GM23338 (cell line): ENCODE measurements at regions not wholly inside any gene's neighbourhood (a gene's known extent, or its start where the extent isn't known, plus 50 kb on each side); places are given as distances from the start of the nearest gene placed in this dataset.

Experiments used
- ATAC-seq: fragments of 200-7000 bp; cut with Tn5 transposase; 3 replicates; pipeline ENCODE4 v1.9.1; 2020
- DNase-seq: peaks from one replicate; pipeline ENCODE4 v3.0.0-alpha.2; 2015; ENCODE audit warnings: low spot score
- H2AFZ ChIP-seq: fragments of 200-600 bp; sonication (generic); 2 replicates; pipeline ENCODE4 v1.8.0; 2016; ENCODE audit warnings: antibody characterized with exemption, mild to moderate bottlenecking, moderate library complexity
- H3F3A ChIP-seq: fragments of 200-600 bp; sonication (generic); replicated peaks from 2 replicates; pipeline ENCODE4 v1.8.0; 2017; ENCODE audit warnings: antibody characterized with exemption, mixed run types, low read depth
- H3K27ac ChIP-seq: fragments of 200-600 bp; sonication (generic); 2 replicates; pipeline ENCODE4 v1.6.1; 2016; ENCODE audit warnings: low read depth
- H3K27me3 ChIP-seq: fragments of 200-600 bp; sonication (generic); 2 replicates; pipeline ENCODE4 v1.8.0; 2016; ENCODE audit warnings: mild to moderate bottlenecking, mixed run types, moderate library complexity; ENCODE audit not compliant: insufficient read depth
- H3K36me3 ChIP-seq: fragments of 200-600 bp; sonication (generic); 2 replicates; pipeline ENCODE4 v1.8.0; 2016; ENCODE audit warnings: mild to moderate bottlenecking; ENCODE audit not compliant: insufficient read depth
- H3K4me1 ChIP-seq: fragments of 200-600 bp; sonication (generic); 2 replicates; pipeline ENCODE4 v1.8.0; 2016; ENCODE audit warnings: mild to moderate bottlenecking, moderate library complexity; ENCODE audit not compliant: insufficient read depth
- H3K4me2 ChIP-seq: fragments of 200-600 bp; sonication (generic); 2 replicates; pipeline ENCODE4 v1.7.1; 2017; ENCODE audit warnings: mixed run types
- H3K4me3 ChIP-seq: fragments of 200-600 bp; sonication (generic); 2 replicates; pipeline ENCODE4 v1.6.1; 2016; ENCODE audit warnings: mixed run types
- H3K79me2 ChIP-seq: fragments of 200-600 bp; sonication (generic); replicated peaks from 2 replicates; pipeline ENCODE4 v1.8.0; 2017; ENCODE audit warnings: mild to moderate bottlenecking; ENCODE audit not compliant: insufficient read depth
- H3K9me2 ChIP-seq: fragments of 200-600 bp; sonication (generic); 2 replicates; pipeline ENCODE4 v1.8.0; 2017; ENCODE audit not compliant: insufficient read depth
- H4K20me1 ChIP-seq: fragments of 200-600 bp; sonication (generic); replicated peaks from 2 replicates; pipeline ENCODE4 v1.8.0; 2017; ENCODE audit warnings: mild to moderate bottlenecking; ENCODE audit not compliant: insufficient read depth
- H3K27ac Mint-ChIP-seq: 2 replicates; pipeline ENCODE4 v1.8.0; 2020; ENCODE audit warnings: inconsistent platforms, mild to moderate bottlenecking, moderate library complexity, mixed read lengths
- H3K27me3 Mint-ChIP-seq: 3 replicates; pipeline ENCODE4 v1.8.0; 2022; ENCODE audit warnings: low read depth, mild to moderate bottlenecking, moderate library complexity, mixed read lengths, inconsistent platforms; ENCODE audit not compliant: insufficient read depth, poor library complexity
- H3K36me3 Mint-ChIP-seq: 3 replicates; pipeline ENCODE4 v1.8.0; 2021; ENCODE audit warnings: low read depth, mild to moderate bottlenecking, inconsistent platforms, moderate library complexity, mixed read lengths
- H3K4me1 Mint-ChIP-seq: 3 replicates; pipeline ENCODE4 v1.8.0; 2020; ENCODE audit warnings: mild to moderate bottlenecking, inconsistent platforms, mixed read lengths
- H3K4me3 Mint-ChIP-seq: 3 replicates; pipeline ENCODE4 v1.8.0; 2021; ENCODE audit warnings: moderate library complexity, mild to moderate bottlenecking, inconsistent platforms, mixed read lengths
- H3K9me3 Mint-ChIP-seq: 3 replicates; pipeline ENCODE4 v1.8.0; 2020; ENCODE audit warnings: moderate library complexity, mild to moderate bottlenecking, inconsistent platforms, mixed read lengths
- CREB1 ChIP-seq: fragments of 250-450 bp; sonication (Bioruptor Pico); IDR thresholded peaks from 2 replicates; pipeline ENCODE4 v1.5.0; 2020; ENCODE audit warnings: low read depth, mild to moderate bottlenecking, moderate library complexity
- EZH2 ChIP-seq: fragments of 200-600 bp; sonication (generic); IDR thresholded peaks from one replicate; pipeline ENCODE4 v1.8.0; 2017; ENCODE audit warnings: antibody characterized with exemption, mild to moderate bottlenecking, low read depth; ENCODE audit not compliant: unreplicated experiment
- EZH2phosphoT487 ChIP-seq: fragments of 200-600 bp; sonication (generic); IDR thresholded peaks from one replicate; pipeline ENCODE4 v1.8.1; 2018; ENCODE audit warnings: antibody characterized with exemption; ENCODE audit not compliant: unreplicated experiment
- NANOG ChIP-seq: IDR thresholded peaks from 2 replicates; pipeline ENCODE4 v1.6.1; 2016; ENCODE audit warnings: antibody characterized with exemption, borderline replicate concordance
- POLR2AphosphoS5 ChIP-seq: IDR thresholded peaks from 2 replicates; pipeline ENCODE4 v1.6.1; 2016; ENCODE audit warnings: antibody characterized with exemption, low read depth
- STAT1 ChIP-seq: IDR thresholded peaks from one replicate; pipeline ENCODE4 v1.6.1; 2016; ENCODE audit warnings: antibody characterized with exemption; ENCODE audit not compliant: unreplicated experiment
- ZNF114 ChIP-seq: fragments of 250-450 bp; sonication (Bioruptor Pico); IDR thresholded peaks from 2 replicates; pipeline ENCODE4 v1.5.0; 2020; ENCODE audit warnings: mild to moderate bottlenecking, moderate library complexity
- ZNF331 ChIP-seq: fragments of 250-450 bp; sonication (Bioruptor Pico); IDR thresholded peaks from 2 replicates; pipeline ENCODE4 v1.5.0; 2020; ENCODE audit warnings: low read depth, mild to moderate bottlenecking, moderate library complexity
- TF ChIP-seq, protein P1 (sequence below): IDR thresholded peaks from one replicate; pipeline ENCODE4 v1.6.1; 2018; ENCODE audit warnings: antibody characterized with exemption; ENCODE audit not compliant: unreplicated experiment
- TF ChIP-seq, protein P2 (sequence below): fragments of 250-450 bp; sonication (Bioruptor Pico); IDR thresholded peaks from 2 replicates; pipeline ENCODE4 v1.5.0; 2020; ENCODE audit warnings: mild to moderate bottlenecking, moderate library complexity

DNA sequence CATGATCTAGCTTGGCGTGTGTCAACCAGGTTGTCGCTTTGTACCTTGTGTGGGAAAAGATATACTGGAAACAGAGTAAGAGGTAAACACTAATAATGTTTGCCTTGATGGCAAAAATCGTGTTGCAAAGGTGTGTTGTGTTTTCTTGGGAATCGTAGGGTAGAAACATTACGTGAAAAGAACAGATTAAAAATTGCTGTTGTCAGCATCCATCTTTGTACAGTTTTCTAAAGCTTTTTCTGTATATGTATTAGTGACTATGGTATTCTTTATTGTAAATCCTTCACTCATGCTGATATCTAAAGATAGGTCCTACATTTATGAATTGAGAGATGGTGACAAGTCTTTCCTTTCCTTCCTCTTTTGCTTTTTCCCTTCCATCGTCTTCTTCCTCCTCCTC is 116.9 kb downstream of the RPS12 start (continued):
- TF ChIP-seq, protein P1, sequence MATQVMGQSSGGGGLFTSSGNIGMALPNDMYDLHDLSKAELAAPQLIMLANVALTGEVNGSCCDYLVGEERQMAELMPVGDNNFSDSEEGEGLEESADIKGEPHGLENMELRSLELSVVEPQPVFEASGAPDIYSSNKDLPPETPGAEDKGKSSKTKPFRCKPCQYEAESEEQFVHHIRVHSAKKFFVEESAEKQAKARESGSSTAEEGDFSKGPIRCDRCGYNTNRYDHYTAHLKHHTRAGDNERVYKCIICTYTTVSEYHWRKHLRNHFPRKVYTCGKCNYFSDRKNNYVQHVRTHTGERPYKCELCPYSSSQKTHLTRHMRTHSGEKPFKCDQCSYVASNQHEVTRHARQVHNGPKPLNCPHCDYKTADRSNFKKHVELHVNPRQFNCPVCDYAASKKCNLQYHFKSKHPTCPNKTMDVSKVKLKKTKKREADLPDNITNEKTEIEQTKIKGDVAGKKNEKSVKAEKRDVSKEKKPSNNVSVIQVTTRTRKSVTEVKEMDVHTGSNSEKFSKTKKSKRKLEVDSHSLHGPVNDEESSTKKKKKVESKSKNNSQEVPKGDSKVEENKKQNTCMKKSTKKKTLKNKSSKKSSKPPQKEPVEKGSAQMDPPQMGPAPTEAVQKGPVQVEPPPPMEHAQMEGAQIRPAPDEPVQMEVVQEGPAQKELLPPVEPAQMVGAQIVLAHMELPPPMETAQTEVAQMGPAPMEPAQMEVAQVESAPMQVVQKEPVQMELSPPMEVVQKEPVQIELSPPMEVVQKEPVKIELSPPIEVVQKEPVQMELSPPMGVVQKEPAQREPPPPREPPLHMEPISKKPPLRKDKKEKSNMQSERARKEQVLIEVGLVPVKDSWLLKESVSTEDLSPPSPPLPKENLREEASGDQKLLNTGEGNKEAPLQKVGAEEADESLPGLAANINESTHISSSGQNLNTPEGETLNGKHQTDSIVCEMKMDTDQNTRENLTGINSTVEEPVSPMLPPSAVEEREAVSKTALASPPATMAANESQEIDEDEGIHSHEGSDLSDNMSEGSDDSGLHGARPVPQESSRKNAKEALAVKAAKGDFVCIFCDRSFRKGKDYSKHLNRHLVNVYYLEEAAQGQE, result no peak
- no peak for TF ChIP-seq EZH2phosphoT487
- TF ChIP-seq NANOG, result no peak

DNA sequence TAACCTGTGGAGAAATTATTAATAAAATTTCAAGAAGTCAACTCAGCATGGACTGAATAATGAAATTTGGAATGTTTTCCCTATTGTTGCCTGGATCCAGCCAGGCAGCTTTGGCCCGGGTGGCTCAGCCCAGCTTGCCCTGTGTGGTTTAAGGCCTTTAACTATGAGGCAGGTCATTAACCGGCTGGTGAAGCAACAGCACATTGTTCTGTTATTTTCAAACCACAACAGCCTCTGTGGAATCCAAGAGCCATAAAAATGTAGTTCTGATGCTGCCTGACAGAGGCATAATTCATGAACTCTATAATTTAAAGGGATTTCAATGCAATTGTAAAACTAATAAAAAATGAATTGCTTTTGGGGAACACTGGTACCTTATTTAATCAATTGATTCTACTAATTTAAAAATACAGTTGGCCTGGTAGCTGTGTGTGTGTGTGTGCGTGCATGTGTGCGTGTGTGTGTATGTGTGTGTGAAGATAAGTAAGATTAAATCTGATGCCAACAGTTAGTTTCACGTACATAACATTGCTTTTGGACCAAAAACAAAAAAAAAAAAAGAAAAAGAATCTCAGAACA is 117.7 kb downstream of the RPS12 start:
- H3K4me1 ChIP-seq, result 0 out of 2 replicates have a peak, but pooled peaks cover 5% of the 10 kb centered on the region
- no peak overlapping the region for H3K4me2 ChIP-seq
- peak; percentile 22 for DNase-seq
- no peaks in the 10 kb centered on the region for H4K20me1 ChIP-seq
- ATAC-seq, result peak; percentile 78
- Mint-ChIP-seq H3K4me3 (no peak overlapping the region), H3K9me3 (no peaks in the 10 kb centered on the region), H3K36me3 (no peaks in the 10 kb centered on the region), H3K27me3 (peaks cover 2% of the 10 kb centered on the region), H3K27ac (no peak overlapping the region), H3K4me1 (peaks cover 25% of the 10 kb centered on the region)
- no peak overlapping the region for H3K27ac ChIP-seq
- H3F3A ChIP-seq, result no peaks in the 10 kb centered on the region
- H3K36me3 ChIP-seq, result no peaks in the 10 kb centered on the region
- peak overlapping the region; percentile 25 for H2AFZ ChIP-seq
- H3K4me3 ChIP-seq, result no peak overlapping the region
- H3K79me2 ChIP-seq, result no peaks in the 10 kb centered on the region
- H3K9me2 ChIP-seq, result no peaks in the 10 kb centered on the region
- no peaks in the 10 kb centered on the region for H3K27me3 ChIP-seq
- TF ChIP-seq NANOG, result no peak
- TF ChIP-seq, protein P1, result no peak
- no peak for TF ChIP-seq ZNF114 (CRISPR knock-in tag)
- no peak for TF ChIP-seq EZH2
- TF ChIP-seq STAT1, result no peak
- no peak for TF ChIP-seq CREB1 (CRISPR knock-in tag)
- TF ChIP-seq ZNF331 (CRISPR knock-in tag), result no peak
- TF ChIP-seq, protein P2, sequence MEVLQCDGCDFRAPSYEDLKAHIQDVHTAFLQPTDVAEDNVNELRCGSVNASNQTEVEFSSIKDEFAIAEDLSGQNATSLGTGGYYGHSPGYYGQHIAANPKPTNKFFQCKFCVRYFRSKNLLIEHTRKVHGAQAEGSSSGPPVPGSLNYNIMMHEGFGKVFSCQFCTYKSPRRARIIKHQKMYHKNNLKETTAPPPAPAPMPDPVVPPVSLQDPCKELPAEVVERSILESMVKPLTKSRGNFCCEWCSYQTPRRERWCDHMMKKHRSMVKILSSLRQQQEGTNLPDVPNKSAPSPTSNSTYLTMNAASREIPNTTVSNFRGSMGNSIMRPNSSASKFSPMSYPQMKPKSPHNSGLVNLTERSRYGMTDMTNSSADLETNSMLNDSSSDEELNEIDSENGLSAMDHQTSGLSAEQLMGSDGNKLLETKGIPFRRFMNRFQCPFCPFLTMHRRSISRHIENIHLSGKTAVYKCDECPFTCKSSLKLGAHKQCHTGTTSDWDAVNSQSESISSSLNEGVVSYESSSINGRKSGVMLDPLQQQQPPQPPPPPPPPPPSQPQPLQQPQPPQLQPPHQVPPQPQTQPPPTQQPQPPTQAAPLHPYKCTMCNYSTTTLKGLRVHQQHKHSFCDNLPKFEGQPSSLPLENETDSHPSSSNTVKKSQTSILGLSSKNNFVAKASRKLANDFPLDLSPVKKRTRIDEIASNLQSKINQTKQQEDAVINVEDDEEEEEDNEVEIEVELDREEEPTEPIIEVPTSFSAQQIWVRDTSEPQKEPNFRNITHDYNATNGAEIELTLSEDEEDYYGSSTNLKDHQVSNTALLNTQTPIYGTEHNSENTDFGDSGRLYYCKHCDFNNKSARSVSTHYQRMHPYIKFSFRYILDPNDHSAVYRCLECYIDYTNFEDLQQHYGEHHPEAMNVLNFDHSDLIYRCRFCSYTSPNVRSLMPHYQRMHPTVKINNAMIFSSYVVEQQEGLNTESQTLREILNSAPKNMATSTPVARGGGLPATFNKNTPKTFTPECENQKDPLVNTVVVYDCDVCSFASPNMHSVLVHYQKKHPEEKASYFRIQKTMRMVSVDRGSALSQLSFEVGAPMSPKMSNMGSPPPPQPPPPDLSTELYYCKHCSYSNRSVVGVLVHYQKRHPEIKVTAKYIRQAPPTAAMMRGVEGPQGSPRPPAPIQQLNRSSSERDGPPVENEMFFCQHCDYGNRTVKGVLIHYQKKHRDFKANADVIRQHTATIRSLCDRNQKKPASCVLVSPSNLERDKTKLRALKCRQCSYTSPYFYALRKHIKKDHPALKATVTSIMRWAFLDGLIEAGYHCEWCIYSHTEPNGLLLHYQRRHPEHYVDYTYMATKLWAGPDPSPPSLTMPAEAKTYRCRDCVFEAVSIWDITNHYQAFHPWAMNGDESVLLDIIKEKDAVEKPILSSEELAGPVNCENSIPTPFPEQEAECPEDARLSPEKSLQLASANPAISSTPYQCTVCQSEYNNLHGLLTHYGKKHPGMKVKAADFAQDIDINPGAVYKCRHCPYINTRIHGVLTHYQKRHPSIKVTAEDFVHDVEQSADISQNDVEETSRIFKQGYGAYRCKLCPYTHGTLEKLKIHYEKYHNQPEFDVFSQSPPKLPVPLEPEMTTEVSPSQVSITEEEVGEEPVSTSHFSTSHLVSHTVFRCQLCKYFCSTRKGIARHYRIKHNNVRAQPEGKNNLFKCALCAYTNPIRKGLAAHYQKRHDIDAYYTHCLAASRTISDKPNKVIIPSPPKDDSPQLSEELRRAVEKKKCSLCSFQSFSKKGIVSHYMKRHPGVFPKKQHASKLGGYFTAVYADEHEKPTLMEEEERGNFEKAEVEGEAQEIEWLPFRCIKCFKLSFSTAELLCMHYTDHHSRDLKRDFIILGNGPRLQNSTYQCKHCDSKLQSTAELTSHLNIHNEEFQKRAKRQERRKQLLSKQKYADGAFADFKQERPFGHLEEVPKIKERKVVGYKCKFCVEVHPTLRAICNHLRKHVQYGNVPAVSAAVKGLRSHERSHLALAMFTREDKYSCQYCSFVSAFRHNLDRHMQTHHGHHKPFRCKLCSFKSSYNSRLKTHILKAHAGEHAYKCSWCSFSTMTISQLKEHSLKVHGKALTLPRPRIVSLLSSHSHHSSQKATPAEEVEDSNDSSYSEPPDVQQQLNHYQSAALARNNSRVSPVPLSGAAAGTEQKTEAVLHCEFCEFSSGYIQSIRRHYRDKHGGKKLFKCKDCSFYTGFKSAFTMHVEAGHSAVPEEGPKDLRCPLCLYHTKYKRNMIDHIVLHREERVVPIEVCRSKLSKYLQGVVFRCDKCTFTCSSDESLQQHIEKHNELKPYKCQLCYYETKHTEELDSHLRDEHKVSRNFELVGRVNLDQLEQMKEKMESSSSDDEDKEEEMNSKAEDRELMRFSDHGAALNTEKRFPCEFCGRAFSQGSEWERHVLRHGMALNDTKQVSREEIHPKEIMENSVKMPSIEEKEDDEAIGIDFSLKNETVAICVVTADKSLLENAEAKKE (CRISPR knock-in tag), result no peak
- no peak for TF ChIP-seq EZH2phosphoT487
- TF ChIP-seq POLR2AphosphoS5, result no peak
